NT2/D1 (cell line): ENCODE measurements at regions not wholly inside any gene's neighbourhood (a gene's known extent, or its start where the extent isn't known, plus 50 kb on each side); places are given as distances from the start of the nearest gene placed in this dataset.

Source experiments
- SUZ12 ChIP-seq: IDR thresholded peaks from 2 replicates; pipeline ENCODE4 v1.6.1; 2011; ENCODE audit not compliant: insufficient read length, insufficient read depth; ENCODE audit errors: extremely low read depth
- YY1 ChIP-seq: IDR thresholded peaks from 2 replicates; pipeline ENCODE4 v1.6.1; 2011; ENCODE audit not compliant: insufficient read length, insufficient read depth
- ZNF274 ChIP-seq: IDR thresholded peaks from 2 replicates; pipeline ENCODE4 v1.6.1; 2011; ENCODE audit warnings: mild to moderate bottlenecking, low read depth, low read length

DNA sequence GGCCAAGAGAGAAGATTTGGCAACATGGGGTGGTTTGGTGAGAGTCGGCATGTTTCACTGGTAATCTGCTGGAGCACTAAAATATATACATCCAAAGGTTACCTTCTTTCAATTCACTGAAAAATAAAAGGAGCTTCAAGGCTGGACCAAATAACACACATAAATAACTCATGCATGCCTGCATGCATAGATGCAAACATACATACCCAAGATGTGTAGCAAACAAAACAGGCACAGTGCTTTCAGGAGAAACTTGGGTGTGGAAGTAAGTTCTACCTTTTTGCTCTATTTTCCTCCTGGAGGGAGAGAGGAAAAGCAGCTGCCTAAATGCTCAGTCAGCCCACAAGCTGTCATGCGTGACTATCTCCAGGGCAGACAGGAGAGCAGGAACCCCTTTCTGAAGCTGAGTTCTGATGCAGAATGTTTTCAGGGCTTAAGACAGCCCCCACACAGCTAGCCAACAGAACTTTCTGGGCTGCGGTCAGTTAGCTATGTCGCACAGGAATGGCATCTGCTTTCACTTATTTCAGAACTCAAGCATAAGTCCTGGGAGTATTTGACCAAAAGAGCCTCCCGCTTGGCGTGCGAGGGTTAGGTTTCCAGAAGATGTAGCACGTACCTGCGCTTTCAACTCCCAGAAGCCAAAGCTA lies 166.2 kb downstream of the TOMM20 start:
- TF ChIP-seq YY1: no peak
- no peak for TF ChIP-seq SUZ12
- no peak for TF ChIP-seq ZNF274
